KBM-7 (cell line): ENCODE measurements at regions not wholly inside any gene's neighbourhood (a gene's known extent, or its start where the extent isn't known, plus 50 kb on each side); places are given as distances from the start of the nearest gene placed in this dataset.
A peak's percentile ranks its signal among the peaks of the same experiment; 100 is the strongest.
"Not testable (repeated sequence)": the region's sequence is repeated elsewhere in the genome, so short reads cannot be mapped to it uniquely, and the experiment has no call there.

Source experiments
- DNase-seq: peaks from one replicate; pipeline ENCODE4 v3.0.0-alpha.2; 2015
- in situ Hi-C: fragments of 300-500 bp; cut with MboI; formaldehyde crosslinking; loops from 2 replicates; pipeline ENCODE4 v1.14.3; 2020; ENCODE audit warnings: low sequenced_read_pairs, low pct_unique_long_range_greater_than_20kb, mixed read lengths

GRCh38 chr1:114032271-114033215 lies 53.3 kb downstream of the OLFML3 start:
- in situ Hi-C loops, result no loop called here
- DNase-seq, result no peak

GRCh38 chr1:114033216-114033706 lies 54.0 kb downstream of the OLFML3 start:
- DNase-seq, result peak; percentile 34
- in situ Hi-C loops, result no loop called here

- DNase-seq, result no peak
- in situ Hi-C loops, result no loop called here
Measured at GRCh38 chr1:114033961-114034360, 54.7 kb downstream of the OLFML3 start.

- in situ Hi-C loops, result no loop called here
- DNase-seq, result no peak
Measured at GRCh38 chr1:114034567-114035303, 55.5 kb downstream of the OLFML3 start.

- in situ Hi-C loops, result no loop called here
Measured at GRCh38 chr1:114035304-114035700, 56.0 kb downstream of the OLFML3 start.

GRCh38 chr1:114036841-114037630 lies 57.8 kb downstream of the OLFML3 start:
- in situ Hi-C loops, DNase-seq: not testable (repeated sequence)

More at GRCh38 chr1:114035304-114035700, 56.0 kb downstream of the OLFML3 start:
- no peak for DNase-seq

GRCh38 chr1:114037631-114037890 lies 58.3 kb downstream of the OLFML3 start:
- in situ Hi-C loops, result no loop called here
- no peak for DNase-seq

- no peak for DNase-seq
- in situ Hi-C loops, result no loop called here
Measured at GRCh38 chr1:114037962-114038816, 58.9 kb downstream of the OLFML3 start.
